Tibial nerve (tissue), 4 donors: ENCODE measurements at regions not wholly inside any gene's neighbourhood (a gene's known extent, or its start where the extent isn't known, plus 50 kb on each side); places are given as distances from the start of the nearest gene placed in this dataset.

Experiments
- DNase-seq, 2 donors: peaks; one replicate each; pipeline ENCODE4 v3.0.0-alpha.2; 2019; ENCODE audit warnings: low spot score in 2 of 2
- H3K27ac ChIP-seq, 4 donors: fragments of 200-600 bp; sonication (generic) in 3 of 4; one replicate each; pipeline ENCODE4 v1.5.1; 2017 to 2019; ENCODE audit warnings: mild to moderate bottlenecking in 1 of 4
- H3K27me3 ChIP-seq, 2 donors: fragments of 200-600 bp; sonication (generic) in 1 of 2; one replicate each; pipeline versions ENCODE4 v1.5.1 to v1.6.0; 2017 to 2019
- H3K36me3 ChIP-seq, 3 donors: fragments of 200-600 bp; sonication (generic); one replicate each; pipeline ENCODE4 v1.5.1; 2018 to 2019
- H3K4me1 ChIP-seq, 4 donors: fragments of 200-600 bp; sonication (generic) in 3 of 4; one replicate each; pipeline ENCODE4 v1.5.1; 2017 to 2019
- H3K4me3 ChIP-seq, 4 donors: fragments of 200-600 bp; sonication (generic) in 3 of 4; one replicate each; pipeline ENCODE4 v1.5.1; 2017 to 2019; ENCODE audit warnings: mild to moderate bottlenecking in 1 of 4, moderate library complexity in 1 of 4
- H3K9me3 ChIP-seq, 4 donors: fragments of 200-600 bp; sonication (generic) in 3 of 4; one replicate each; pipeline ENCODE4 v1.5.1; 2017 to 2019
- CTCF ChIP-seq, 5 experiments: fragments of 200-600 bp in 3 of 5; fragments of 450-650 bp in 2 of 5; sonication (generic) in 3 of 5; IDR thresholded peaks; one replicate each; pipeline ENCODE4 v1.5.1; 2016 to 2019; ENCODE audit warnings: antibody characterized with exemption in 5 of 5, mild to moderate bottlenecking in 3 of 5, moderate library complexity in 2 of 5
- EP300 ChIP-seq, 2 donors: sonication (generic); formaldehyde crosslinking; IDR thresholded peaks; one replicate each; pipeline ENCODE4 v1.6.1; 2017; ENCODE audit warnings: antibody characterized with exemption in 2 of 2, mild to moderate bottlenecking in 1 of 2
- POLR2A ChIP-seq, 2 donors: fragments of 450-650 bp; IDR thresholded peaks; one replicate each; pipeline ENCODE4 v1.6.1; 2017; ENCODE audit warnings: antibody characterized with exemption in 2 of 2, mild to moderate bottlenecking in 2 of 2, moderate library complexity in 2 of 2
- WGBS, 2 donors: methylation state at CpG; one replicate each; pipeline ENCODE4 v1.1.5; 2018; 5-methylcytosine and 5-hydroxymethylcytosine counted together

GRCh38 chr2:228678110-228678509, 496.6 kb upstream of the SPHKAP start:
- 87 to 90% methylated on average over 4 of the region's 4 CpGs for WGBS, 2 donors
- TF ChIP-seq EP300 (IDR thresholded peaks at IDR 0.05) (no peak), POLR2A (IDR thresholded peaks at IDR 0.05) (no peak), CTCF (IDR thresholded peaks at IDR 0.05) (no peak)
- no peaks in the 10 kb centered on the region for H3K9me3 ChIP-seq
- no peak overlapping the region for H3K27ac ChIP-seq
- no peaks in the 10 kb centered on the region for H3K27me3 ChIP-seq
- no peak overlapping the region for H3K4me3 ChIP-seq
- H3K4me1 ChIP-seq: peaks cover 0 to 6% (median 0%) of the 10 kb centered on the region in 4 donors
- no peaks in the 10 kb centered on the region for H3K36me3 ChIP-seq
- no peak for DNase-seq

GRCh38 chr2:228675646-228676045, 494.2 kb upstream of the SPHKAP start:
- Histone ChIP-seq H3K27me3 (no peaks in the 10 kb centered on the region), H3K9me3 (no peaks in the 10 kb centered on the region), H3K4me3 (no peak overlapping the region), H3K4me1 (peaks cover 0 to 6% (median 0%) of the 10 kb centered on the region in 4 donors), H3K36me3 (no peaks in the 10 kb centered on the region), H3K27ac (peak overlapping the region in 1 of 4 donors; percentile 58)
- no peak for DNase-seq
- no peak for TF ChIP-seq CTCF (IDR thresholded peaks at IDR 0.05)

GRCh38 chr2:228675091-228675490, 493.6 kb upstream of the SPHKAP start:
- DNase-seq: peak in 1 of 2 donors; percentile 58
- H3K36me3 ChIP-seq: no peaks in the 10 kb centered on the region
- peaks cover 0 to 6% (median 0%) of the 10 kb centered on the region in 4 donors for H3K4me1 ChIP-seq
- H3K9me3 ChIP-seq: no peaks in the 10 kb centered on the region
- H3K4me3 ChIP-seq: no peak overlapping the region
- WGBS, 2 donors: 49 to 59% methylated on average over 2 of the region's 2 CpGs
- no peaks in the 10 kb centered on the region for H3K27me3 ChIP-seq
- peak overlapping the region in 1 of 4 donors; percentile 58 for H3K27ac ChIP-seq
- TF ChIP-seq EP300 (IDR thresholded peaks at IDR 0.05) (peak in 1 of 2 donors; percentile 76), POLR2A (IDR thresholded peaks at IDR 0.05) (no peak)

- Histone ChIP-seq H3K9me3 (no peaks in the 10 kb centered on the region), H3K27ac (no peak overlapping the region), H3K4me3 (no peak overlapping the region), H3K4me1 (peaks cover 0 to 15% (median 0%) of the 10 kb centered on the region in 4 donors), H3K36me3 (no peaks in the 10 kb centered on the region), H3K27me3 (no peaks in the 10 kb centered on the region)
- TF ChIP-seq EP300 (IDR thresholded peaks at IDR 0.05): peak in 1 of 2 donors; percentile 15
- no peak for TF ChIP-seq POLR2A (IDR thresholded peaks at IDR 0.05)
- DNase-seq: peak; percentile 19 to 36
- WGBS, 2 donors: 24 to 33% methylated on average over 3 of the region's 3 CpGs
Observed at GRCh38 chr2:228673876-228674554, 492.5 kb upstream of the SPHKAP start.

- TF ChIP-seq CTCF (IDR thresholded peaks at IDR 0.05) (no peak), EP300 (IDR thresholded peaks at IDR 0.05) (peak in 1 of 2 donors; percentile 72)
- H3K27me3 ChIP-seq: no peaks in the 10 kb centered on the region
- H3K9me3 ChIP-seq: no peaks in the 10 kb centered on the region
- no peak overlapping the region for H3K27ac ChIP-seq
- H3K36me3 ChIP-seq: no peaks in the 10 kb centered on the region
- H3K4me1 ChIP-seq: peaks cover 0 to 9% (median 0%) of the 10 kb centered on the region in 4 donors
- whole genome bisulfite sequencing, 2 donors: 43 to 51% methylated on average over 3 of the region's 3 CpGs
- H3K4me3 ChIP-seq: no peak overlapping the region
- DNase-seq: no peak
Observed at GRCh38 chr2:228669690-228670089, 488.2 kb upstream of the SPHKAP start.

- 75 to 78% methylated on average over 1 of the region's 1 CpG for WGBS, 2 donors
- H3K4me1 ChIP-seq: peaks cover 0 to 9% (median 0%) of the 10 kb centered on the region in 4 donors
- no peak overlapping the region for H3K4me3 ChIP-seq
- H3K9me3 ChIP-seq: no peaks in the 10 kb centered on the region
- H3K36me3 ChIP-seq: no peaks in the 10 kb centered on the region
- H3K27me3 ChIP-seq: no peaks in the 10 kb centered on the region
- no peak for TF ChIP-seq POLR2A (IDR thresholded peaks at IDR 0.05)
- no peak for TF ChIP-seq EP300 (IDR thresholded peaks at IDR 0.05)
- no peak for TF ChIP-seq CTCF (IDR thresholded peaks at IDR 0.05)
- DNase-seq: no peak
- no peak overlapping the region for H3K27ac ChIP-seq
Observed at GRCh38 chr2:228665232-228665631, 483.7 kb upstream of the SPHKAP start.
